Neuronal stem cell (in vitro differentiated cells): ENCODE measurements at regions not wholly inside any gene's neighbourhood (a gene's known extent, or its start where the extent isn't known, plus 50 kb on each side); places are given as distances from the start of the nearest gene placed in this dataset.

Source experiments
- DNase-seq: peaks from one replicate; pipeline ENCODE4 v3.0.0-alpha.2; 2013; ENCODE audit warnings: low spot score
- H2AFZ ChIP-seq: one replicate; pipeline ENCODE4 v1.6.1; 2013; ENCODE audit warnings: mild to moderate bottlenecking, low read length, inconsistent platforms
- H2AK5ac ChIP-seq: 2 replicates; pipeline ENCODE4 v1.6.1; 2013; ENCODE audit warnings: low read depth, mild to moderate bottlenecking, inconsistent platforms, low read length, moderate library complexity, mixed read lengths
- H2BK120ac ChIP-seq: 2 replicates; pipeline ENCODE4 v1.6.1; 2013; ENCODE audit warnings: low read depth, mild to moderate bottlenecking, inconsistent platforms, low read length, moderate library complexity, mixed read lengths
- H2BK12ac ChIP-seq: one replicate; pipeline ENCODE4 v1.6.1; 2013; ENCODE audit warnings: low read length, inconsistent platforms
- H2BK15ac ChIP-seq: 2 replicates; pipeline ENCODE4 v1.6.1; 2013; ENCODE audit warnings: mild to moderate bottlenecking, low read length, inconsistent platforms, mixed read lengths
- H2BK5ac ChIP-seq: one replicate; pipeline ENCODE4 v1.6.1; 2013; ENCODE audit warnings: inconsistent platforms, mild to moderate bottlenecking, low read length, moderate library complexity
- H3K14ac ChIP-seq: one replicate; pipeline ENCODE4 v1.6.1; 2013; ENCODE audit warnings: low read length, inconsistent platforms
- H3K18ac ChIP-seq: 2 replicates; pipeline ENCODE4 v1.6.1; 2013; ENCODE audit warnings: low read length, inconsistent platforms
- H3K23ac ChIP-seq: 2 replicates; pipeline ENCODE4 v1.6.1; 2013; ENCODE audit warnings: low read depth, mild to moderate bottlenecking, mixed read lengths, low read length, inconsistent platforms; ENCODE audit not compliant: poor library complexity
- H3K27ac ChIP-seq: replicated peaks from 3 replicates; pipeline ENCODE4 v1.5.1; 2013; ENCODE audit warnings: low read length, inconsistent platforms
- H3K27me3 ChIP-seq, 3 experiments: 2 replicates each; pipeline ENCODE4 v1.6.1; 2013; ENCODE audit warnings: low read length in 3 of 3, mild to moderate bottlenecking in 2 of 3, inconsistent platforms in 1 of 3, low read depth in 1 of 3, mixed read lengths in 1 of 3, moderate library complexity in 1 of 3; ENCODE audit not compliant: control insufficient read depth in 3 of 3, insufficient read depth in 3 of 3
- H3K36me3 ChIP-seq, 2 donors: replicated peaks in 1 of 2; 2 replicates each; pipeline ENCODE4 v1.6.1; 2013; ENCODE audit warnings: low read length in 2 of 2; ENCODE audit not compliant: control insufficient read depth in 2 of 2, insufficient read depth in 2 of 2
- H3K4ac ChIP-seq: 2 replicates; pipeline ENCODE4 v1.6.1; 2013; ENCODE audit warnings: inconsistent platforms, mild to moderate bottlenecking, low read length, moderate library complexity
- H3K4me1 ChIP-seq, 2 donors: 1 replicate in 1 of 2; 2 replicates in 1 of 2; pipeline ENCODE4 v1.6.1; 2013; ENCODE audit warnings: low read length in 2 of 2, low read depth in 1 of 2; ENCODE audit not compliant: control insufficient read depth in 2 of 2, insufficient read depth in 1 of 2
- H3K4me2 ChIP-seq: one replicate; pipeline ENCODE4 v1.6.1; 2013; ENCODE audit warnings: mild to moderate bottlenecking, low read length, inconsistent platforms; ENCODE audit not compliant: insufficient read depth, poor library complexity, severe bottlenecking
- H3K4me3 ChIP-seq, 2 donors: 2 replicates each; pipeline ENCODE4 v1.5.1; 2013; ENCODE audit warnings: low read length in 2 of 2, mild to moderate bottlenecking in 2 of 2, inconsistent platforms in 1 of 2, moderate library complexity in 1 of 2
- H3K79me1 ChIP-seq: one replicate; pipeline ENCODE4 v1.6.1; 2013; ENCODE audit warnings: low read depth, mild to moderate bottlenecking, inconsistent platforms, low read length, moderate library complexity
- H3K9ac ChIP-seq: one replicate; pipeline ENCODE4 v1.6.1; 2013; ENCODE audit warnings: mild to moderate bottlenecking, low read depth, low read length, inconsistent platforms; ENCODE audit not compliant: poor library complexity
- H3K9me3 ChIP-seq, 2 donors: replicated peaks in 1 of 2; 2 replicates each; pipeline versions ENCODE3 to v1.6.1; 2013; ENCODE audit warnings: low read length in 2 of 2, mild to moderate bottlenecking in 2 of 2, inconsistent platforms in 1 of 2, low read depth in 1 of 2, mixed read lengths in 1 of 2, moderate library complexity in 1 of 2; ENCODE audit not compliant: control insufficient read depth in 2 of 2, insufficient read depth in 1 of 2
- H4K8ac ChIP-seq: one replicate; pipeline ENCODE4 v1.6.1; 2013; ENCODE audit warnings: low read depth, mild to moderate bottlenecking, inconsistent platforms, low read length, moderate library complexity
- H4K91ac ChIP-seq: one replicate; pipeline ENCODE4 v1.6.1; 2013; ENCODE audit warnings: low read length, low read depth, mild to moderate bottlenecking, inconsistent platforms; ENCODE audit not compliant: poor library complexity
- WGBS, 2 donors: extraction: QIAGEN DNeasy Blood & Tissue Kit; methylation state at CpG; one replicate each; pipeline ENCODE4 v1.1.7; 2013; ENCODE audit warnings: missing lambda C conversion rate in 2 of 2, mixed read lengths in 1 of 2; ENCODE audit not compliant: insufficient read length in 2 of 2, insufficient replicate concordance in 1 of 2; ENCODE audit errors: extremely low coverage in 2 of 2; 5-methylcytosine and 5-hydroxymethylcytosine counted together

DNA sequence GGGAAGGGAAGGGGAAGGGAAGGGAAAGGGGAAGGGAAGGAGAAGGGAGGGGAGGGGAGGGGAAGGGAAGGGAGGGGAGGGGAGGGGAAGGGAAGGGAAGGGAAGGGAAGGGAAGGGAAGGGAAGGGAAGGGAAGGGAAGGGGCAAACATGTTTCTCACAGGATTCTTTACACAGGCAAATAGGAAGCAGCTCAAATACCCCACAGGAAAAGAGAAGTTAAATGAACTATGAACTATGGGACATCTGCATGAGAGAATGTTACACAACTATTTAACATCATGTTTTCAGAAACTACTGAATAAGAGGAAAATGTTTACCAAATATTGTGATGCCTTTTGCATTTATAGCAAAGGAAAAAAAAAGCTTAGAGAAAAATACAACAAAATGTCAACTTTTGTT, 125.4 kb upstream of the SLC30A5 start:
- Histone ChIP-seq H3K18ac (no peak overlapping the region), H4K91ac (no peak overlapping the region), H3K9me3 (peaks cover 0 to 4% of the 10 kb centered on the region in 2 donors), H2AK5ac (no peak overlapping the region), H3K27ac (no peak overlapping the region), H3K23ac (no peak overlapping the region), H3K4ac (no peak overlapping the region), H3K79me1 (no peaks in the 10 kb centered on the region), H3K14ac (no peak overlapping the region), H3K9ac (no peak overlapping the region), H2BK5ac (no peak overlapping the region), H3K36me3 (no peaks in the 10 kb centered on the region), H3K4me1 (no peaks in the 10 kb centered on the region), H3K4me3 (no peak overlapping the region), H3K27me3 (no peaks in the 10 kb centered on the region), H3K4me2 (no peak overlapping the region), H4K8ac (no peak overlapping the region), H2BK15ac (no peak overlapping the region), H2BK120ac (no peak overlapping the region), H2AFZ (no peak overlapping the region), H2BK12ac (no peak overlapping the region)
- DNase-seq, result no peak

DNA sequence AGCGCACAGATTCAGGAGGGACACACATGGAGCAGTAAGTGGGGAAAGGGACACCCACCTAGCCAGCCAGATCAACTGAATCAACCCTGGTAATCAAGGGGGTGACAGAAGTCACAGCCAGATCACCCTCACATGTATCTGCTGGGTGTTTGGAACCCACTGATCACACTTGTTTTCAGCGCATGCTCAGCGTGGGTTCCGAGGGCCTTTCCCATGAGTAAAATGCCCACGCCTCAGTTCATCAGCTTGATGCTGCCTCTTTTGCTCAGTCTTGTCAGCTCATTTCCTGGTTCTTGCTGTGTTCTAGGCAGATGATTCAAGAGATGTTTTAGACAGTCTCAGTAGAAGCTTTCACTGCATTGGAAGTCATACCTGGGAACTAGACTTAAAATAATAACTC, 123.2 kb upstream of the SLC30A5 start:
- no peak overlapping the region for H3K14ac ChIP-seq
- H4K8ac ChIP-seq, result no peak overlapping the region
- no peak overlapping the region for H2AK5ac ChIP-seq
- no peak overlapping the region for H4K91ac ChIP-seq
- H2BK120ac ChIP-seq, result no peak overlapping the region
- H2BK15ac ChIP-seq, result no peak overlapping the region
- H3K18ac ChIP-seq, result no peak overlapping the region
- no peaks in the 10 kb centered on the region for H3K4me1 ChIP-seq
- no peak overlapping the region for H3K27ac ChIP-seq
- H3K4ac ChIP-seq, result no peak overlapping the region
- no peak overlapping the region for H3K4me3 ChIP-seq
- no peak overlapping the region for H2BK12ac ChIP-seq
- H3K9me3 ChIP-seq, result peaks cover 0 to 4% of the 10 kb centered on the region in 2 donors
- no peaks in the 10 kb centered on the region for H3K79me1 ChIP-seq
- no peak overlapping the region for H3K9ac ChIP-seq
- H3K23ac ChIP-seq, result no peak overlapping the region
- H3K27me3 ChIP-seq, result no peaks in the 10 kb centered on the region
- H2AFZ ChIP-seq, result no peak overlapping the region
- WGBS, 2 donors, result no CpG with 5 or more reads among the region's 5 CpGs
- DNase-seq, result no peak
- H3K4me2 ChIP-seq, result no peak overlapping the region
- no peaks in the 10 kb centered on the region for H3K36me3 ChIP-seq
- no peak overlapping the region for H2BK5ac ChIP-seq

DNA sequence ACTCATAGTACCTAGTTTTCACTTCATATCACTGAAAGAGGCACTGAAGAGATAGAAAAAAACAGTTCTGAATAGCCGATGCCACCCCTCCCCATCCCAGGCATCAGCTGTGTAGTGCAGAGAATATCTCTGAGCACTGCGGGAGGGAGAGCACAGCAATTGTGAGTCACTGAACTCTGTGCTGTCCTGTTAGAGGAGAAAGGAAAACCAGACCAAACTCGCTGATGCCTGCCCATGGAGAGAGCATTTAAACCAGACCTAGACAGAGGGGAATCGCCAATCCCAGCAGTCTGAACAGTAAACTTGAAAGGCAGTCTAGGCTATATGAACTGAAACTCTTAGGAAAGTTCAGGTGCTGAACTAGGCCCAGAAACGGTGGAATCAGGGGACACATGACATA, 120.1 kb upstream of the SLC30A5 start:
- no peak overlapping the region for H3K4me3 ChIP-seq
- H4K91ac ChIP-seq, result no peak overlapping the region
- H3K4me1 ChIP-seq, result no peaks in the 10 kb centered on the region
- WGBS, 2 donors, result no CpG with 5 or more reads among the region's 5 CpGs
- no peaks in the 10 kb centered on the region for H3K79me1 ChIP-seq
- no peak overlapping the region for H3K18ac ChIP-seq
- H2BK15ac ChIP-seq, result no peak overlapping the region
- H3K36me3 ChIP-seq, result no peaks in the 10 kb centered on the region
- H3K4ac ChIP-seq, result no peak overlapping the region
- no peak overlapping the region for H2AFZ ChIP-seq
- no peaks in the 10 kb centered on the region for H3K27me3 ChIP-seq
- no peak overlapping the region for H3K4me2 ChIP-seq
- DNase-seq, result no peak
- no peak overlapping the region for H2BK12ac ChIP-seq
- H3K23ac ChIP-seq, result no peak overlapping the region
- H3K9me3 ChIP-seq, result no peaks in the 10 kb centered on the region
- no peak overlapping the region for H2BK5ac ChIP-seq
- no peak overlapping the region for H3K27ac ChIP-seq
- no peak overlapping the region for H2BK120ac ChIP-seq
- no peak overlapping the region for H4K8ac ChIP-seq
- H3K9ac ChIP-seq, result no peak overlapping the region
- no peak overlapping the region for H2AK5ac ChIP-seq
- no peak overlapping the region for H3K14ac ChIP-seq

DNA sequence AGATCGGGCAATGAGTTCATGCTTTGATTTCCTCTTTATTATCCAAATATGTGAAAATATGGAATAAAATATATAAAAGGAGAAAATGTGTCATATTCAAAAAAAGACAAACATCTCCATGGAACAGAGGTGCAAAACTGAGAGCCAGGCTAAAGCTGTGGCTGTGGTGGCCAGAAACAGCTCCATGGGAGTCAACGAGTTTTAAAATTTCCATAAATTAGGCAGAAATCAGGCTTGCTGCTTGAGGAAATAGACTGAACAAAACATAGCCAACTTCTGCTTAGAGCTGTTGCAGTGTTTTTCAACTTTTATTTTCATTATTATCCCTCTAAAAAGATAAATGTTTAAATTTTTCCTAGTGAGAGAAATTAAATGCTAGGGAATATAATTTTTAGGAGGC, 110.8 kb upstream of the SLC30A5 start:
- Histone ChIP-seq H4K8ac (no peak overlapping the region), H3K36me3 (no peaks in the 10 kb centered on the region), H3K27me3 (no peaks in the 10 kb centered on the region), H3K27ac (no peak overlapping the region), H2AFZ (no peak overlapping the region), H3K4me1 (no peaks in the 10 kb centered on the region), H3K4ac (no peak overlapping the region), H2BK120ac (no peak overlapping the region), H2BK12ac (no peak overlapping the region), H4K91ac (no peak overlapping the region), H2BK15ac (no peak overlapping the region), H3K9me3 (no peaks in the 10 kb centered on the region), H3K23ac (no peak overlapping the region), H2AK5ac (no peak overlapping the region), H3K14ac (no peak overlapping the region), H2BK5ac (no peak overlapping the region), H3K4me3 (no peak overlapping the region), H3K79me1 (no peaks in the 10 kb centered on the region), H3K4me2 (no peak overlapping the region), H3K18ac (no peak overlapping the region), H3K9ac (no peak overlapping the region)
- DNase-seq, result no peak
- no CpG with 5 or more reads among the region's 2 CpGs for WGBS, 2 donors
